Suprapubic skin (tissue), 3 donors: ENCODE measurements at regions not wholly inside any gene's neighbourhood (a gene's known extent, or its start where the extent isn't known, plus 50 kb on each side); places are given as distances from the start of the nearest gene placed in this dataset.

Source experiments
- POLR2AphosphoS5 ChIP-seq, 3 donors: sonication (generic); formaldehyde crosslinking; IDR thresholded peaks; one replicate each; pipeline ENCODE4 v1.6.1; 2017; ENCODE audit warnings: antibody characterized with exemption in 3 of 3
- TF ChIP-seq, protein P1 (sequence below), 2 donors: fragments of 200-600 bp in 1 of 2; fragments of 450-650 bp in 1 of 2; sonication (generic) in 1 of 2; IDR thresholded peaks; one replicate each; pipeline ENCODE4 v1.5.1; 2016 to 2019; ENCODE audit warnings: antibody characterized with exemption in 2 of 2, mild to moderate bottlenecking in 1 of 2, moderate library complexity in 1 of 2

DNA sequence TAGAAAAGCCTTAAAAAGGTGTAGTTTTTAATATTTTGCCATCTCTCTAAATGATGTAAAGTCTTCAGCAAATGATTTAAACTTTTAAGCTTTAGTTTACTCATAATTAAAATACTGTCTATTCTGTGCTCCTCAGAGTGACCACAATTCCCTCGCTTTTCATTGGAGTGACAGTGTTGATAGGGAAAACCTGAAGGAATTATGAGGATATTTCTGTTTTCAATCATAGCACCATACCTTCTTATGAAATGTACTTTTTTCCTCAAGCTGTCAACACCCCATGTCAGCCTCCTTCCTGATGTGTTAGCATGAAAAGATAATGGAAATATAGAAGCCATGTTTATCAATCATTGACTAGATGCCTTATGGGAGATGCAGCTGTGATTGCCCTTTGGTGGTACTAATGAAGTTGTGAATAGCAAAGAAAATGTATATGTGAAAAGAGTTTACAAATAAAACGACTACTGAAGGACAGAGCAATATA lies 145.4 kb upstream of the EYS start:
- TF ChIP-seq POLR2AphosphoS5 (IDR thresholded peaks at IDR 0.05): no peak
- TF ChIP-seq, protein P1, sequence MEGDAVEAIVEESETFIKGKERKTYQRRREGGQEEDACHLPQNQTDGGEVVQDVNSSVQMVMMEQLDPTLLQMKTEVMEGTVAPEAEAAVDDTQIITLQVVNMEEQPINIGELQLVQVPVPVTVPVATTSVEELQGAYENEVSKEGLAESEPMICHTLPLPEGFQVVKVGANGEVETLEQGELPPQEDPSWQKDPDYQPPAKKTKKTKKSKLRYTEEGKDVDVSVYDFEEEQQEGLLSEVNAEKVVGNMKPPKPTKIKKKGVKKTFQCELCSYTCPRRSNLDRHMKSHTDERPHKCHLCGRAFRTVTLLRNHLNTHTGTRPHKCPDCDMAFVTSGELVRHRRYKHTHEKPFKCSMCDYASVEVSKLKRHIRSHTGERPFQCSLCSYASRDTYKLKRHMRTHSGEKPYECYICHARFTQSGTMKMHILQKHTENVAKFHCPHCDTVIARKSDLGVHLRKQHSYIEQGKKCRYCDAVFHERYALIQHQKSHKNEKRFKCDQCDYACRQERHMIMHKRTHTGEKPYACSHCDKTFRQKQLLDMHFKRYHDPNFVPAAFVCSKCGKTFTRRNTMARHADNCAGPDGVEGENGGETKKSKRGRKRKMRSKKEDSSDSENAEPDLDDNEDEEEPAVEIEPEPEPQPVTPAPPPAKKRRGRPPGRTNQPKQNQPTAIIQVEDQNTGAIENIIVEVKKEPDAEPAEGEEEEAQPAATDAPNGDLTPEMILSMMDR (IDR thresholded peaks at IDR 0.05): no peak
